ENCODE measurements at regions not wholly inside any gene's neighbourhood (a gene's known extent, or its start where the extent isn't known, plus 50 kb on each side); places are given as distances from the start of the nearest gene placed in this dataset.

DNA sequence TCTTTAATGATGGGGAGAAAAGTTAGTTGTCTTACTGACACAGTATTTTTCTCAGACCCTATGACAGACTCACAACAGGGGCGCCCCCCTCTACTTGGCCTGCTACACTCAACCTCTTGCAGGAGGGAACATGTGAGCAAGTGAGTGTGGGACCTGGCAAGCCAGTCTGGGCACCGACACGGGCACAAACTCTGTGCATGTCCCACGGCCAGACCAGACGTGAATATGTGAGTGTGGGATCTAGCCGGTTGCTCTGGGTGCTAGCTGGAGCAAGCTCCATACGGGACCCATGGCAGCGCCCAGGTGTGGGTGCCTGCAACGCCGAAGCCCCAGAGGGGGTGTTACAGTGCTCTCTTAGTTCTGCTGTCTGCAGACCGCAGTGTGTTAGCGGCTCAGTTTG is 1437.3 kb upstream of the MIR17HG start:
- TF ChIP-seq POLR2A (IDR thresholded peaks at IDR 0.05; ENCODE audit: low read length) (no peak), GATA1 (IDR thresholded peaks at IDR 0.05; ENCODE audit: low read depth, low read length) (no peak)

Measured in erythroblast (primary cell).